ENCODE measurements at regions not wholly inside any gene's neighbourhood (a gene's known extent, or its start where the extent isn't known, plus 50 kb on each side); places are given as distances from the start of the nearest gene placed in this dataset.

- TF ChIP-seq CTCF (IDR thresholded peaks at IDR 0.05), result no peak
- no peak overlapping the region for H3K27ac Mint-ChIP-seq
- no peaks in the 10 kb centered on the region for H3K9me3 Mint-ChIP-seq
- H3K4me3 Mint-ChIP-seq, result no peak overlapping the region
- H3K36me3 Mint-ChIP-seq (ENCODE audit: low read depth), result no peaks in the 10 kb centered on the region
- H3K4me1 Mint-ChIP-seq, result peaks cover 8% of the 10 kb centered on the region
- no peak for DNase-seq
- H3K27me3 Mint-ChIP-seq (ENCODE audit: low read depth, poor library complexity), result peaks cover 3% of the 10 kb centered on the region
These were observed 119.1 kb upstream of the ITGA1 start for GRCh38 chr5:52668544-52669185.

- H3K36me3 Mint-ChIP-seq (ENCODE audit: low read depth), result no peaks in the 10 kb centered on the region
- no peak overlapping the region for H3K4me3 Mint-ChIP-seq
- peaks cover 3% of the 10 kb centered on the region for H3K27me3 Mint-ChIP-seq (ENCODE audit: low read depth, poor library complexity)
- DNase-seq, result no peak
- TF ChIP-seq CTCF (IDR thresholded peaks at IDR 0.05), result no peak
- H3K4me1 Mint-ChIP-seq, result no peaks in the 10 kb centered on the region
- no peak overlapping the region for H3K27ac Mint-ChIP-seq
- no peaks in the 10 kb centered on the region for H3K9me3 Mint-ChIP-seq
These were observed 115.3 kb upstream of the ITGA1 start for GRCh38 chr5:52672459-52672858.

DNA sequence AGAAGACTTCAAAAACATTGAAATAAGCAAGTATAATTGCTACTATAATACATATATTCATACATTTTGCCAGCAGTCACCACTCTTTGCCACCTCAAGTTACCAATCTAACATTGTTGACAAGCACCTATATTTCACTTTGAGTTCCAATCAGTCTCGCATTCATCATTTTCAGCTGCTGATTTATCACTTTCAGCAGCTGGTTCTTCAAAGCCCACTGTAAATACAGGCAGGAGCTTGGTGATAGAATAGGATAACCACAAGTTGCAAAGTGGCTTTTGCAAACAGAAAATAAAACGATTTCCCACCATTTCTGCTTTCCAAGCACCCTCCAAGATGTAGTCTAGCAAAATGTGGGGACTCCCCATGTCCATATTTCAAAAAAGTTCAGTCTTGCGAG is 114.2 kb upstream of the ITGA1 start:
- Mint-ChIP-seq H3K4me3 (no peak overlapping the region), H3K9me3 (no peaks in the 10 kb centered on the region), H3K27ac (no peak overlapping the region), H3K36me3 (ENCODE audit: low read depth) (no peaks in the 10 kb centered on the region), H3K4me1 (no peaks in the 10 kb centered on the region), H3K27me3 (ENCODE audit: low read depth, poor library complexity) (peaks cover 3% of the 10 kb centered on the region)
- DNase-seq, result no peak
- TF ChIP-seq CTCF (IDR thresholded peaks at IDR 0.05), result no peak

DNA sequence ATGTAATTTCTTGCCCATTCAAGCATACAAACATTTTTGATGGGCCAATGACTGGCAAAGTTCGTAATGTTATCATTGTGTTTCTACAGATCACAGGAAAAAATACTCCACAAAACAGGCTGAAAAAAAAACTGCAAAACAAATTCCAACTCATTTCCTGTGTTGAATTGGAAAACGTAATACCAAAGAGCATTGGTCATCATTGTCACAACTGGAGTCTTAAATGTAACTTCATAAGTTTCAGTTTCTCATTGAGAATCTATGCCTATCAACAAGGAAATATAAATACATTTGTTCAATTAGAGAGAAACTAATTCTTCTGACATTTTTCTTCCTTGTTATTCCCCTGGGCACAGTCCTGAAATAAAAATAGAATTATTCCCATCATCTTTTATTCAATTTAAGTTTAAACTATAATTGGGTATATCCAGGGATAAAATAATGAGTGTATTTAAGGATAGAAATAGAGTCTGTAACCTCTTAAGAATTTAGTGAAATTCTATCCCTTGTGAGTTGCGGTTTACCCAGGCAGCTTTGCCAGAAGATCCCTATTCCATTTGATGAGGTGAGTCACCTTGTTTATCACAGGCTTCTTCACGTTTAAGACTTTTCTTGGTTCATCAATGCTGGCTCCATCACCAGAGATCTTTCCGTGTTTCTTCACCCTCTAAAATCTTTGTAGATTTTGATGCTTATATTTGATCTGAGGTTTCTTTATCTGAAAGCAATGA is 112.7 kb upstream of the ITGA1 start:
- peaks cover 3% of the 10 kb centered on the region for H3K27me3 Mint-ChIP-seq (ENCODE audit: low read depth, poor library complexity)
- H3K4me3 Mint-ChIP-seq, result no peak overlapping the region
- no peaks in the 10 kb centered on the region for H3K4me1 Mint-ChIP-seq
- H3K36me3 Mint-ChIP-seq (ENCODE audit: low read depth), result no peaks in the 10 kb centered on the region
- no peak overlapping the region for H3K27ac Mint-ChIP-seq
- no peak for DNase-seq
- no peak for TF ChIP-seq CTCF (IDR thresholded peaks at IDR 0.05)
- no peaks in the 10 kb centered on the region for H3K9me3 Mint-ChIP-seq

GRCh38 chr5:52682492-52682891 is 105.2 kb upstream of the ITGA1 start:
- H3K4me1 Mint-ChIP-seq, result no peaks in the 10 kb centered on the region
- no peak for TF ChIP-seq CTCF (IDR thresholded peaks at IDR 0.05)
- no peaks in the 10 kb centered on the region for H3K9me3 Mint-ChIP-seq
- H3K36me3 Mint-ChIP-seq (ENCODE audit: low read depth), result no peaks in the 10 kb centered on the region
- no peaks in the 10 kb centered on the region for H3K27me3 Mint-ChIP-seq (ENCODE audit: low read depth, poor library complexity)
- H3K4me3 Mint-ChIP-seq, result no peak overlapping the region
- H3K27ac Mint-ChIP-seq, result no peak overlapping the region
- peak; percentile 10 for DNase-seq

- no peak overlapping the region for H3K4me3 Mint-ChIP-seq
- TF ChIP-seq CTCF (IDR thresholded peaks at IDR 0.05), result no peak
- no peak for DNase-seq
- H3K4me1 Mint-ChIP-seq, result no peaks in the 10 kb centered on the region
- no peaks in the 10 kb centered on the region for H3K36me3 Mint-ChIP-seq (ENCODE audit: low read depth)
- H3K27me3 Mint-ChIP-seq (ENCODE audit: low read depth, poor library complexity), result no peaks in the 10 kb centered on the region
- H3K27ac Mint-ChIP-seq, result no peak overlapping the region
- no peaks in the 10 kb centered on the region for H3K9me3 Mint-ChIP-seq
These were observed 103.7 kb upstream of the ITGA1 start for GRCh38 chr5:52684051-52684450.
